HepG2 (cell line): ENCODE measurements at regions not wholly inside any gene's neighbourhood (a gene's known extent, or its start where the extent isn't known, plus 50 kb on each side); places are given as distances from the start of the nearest gene placed in this dataset.

ENCODE experiments used
- ATAC-seq: fragments of 200-7000 bp; cut with Tn5 transposase; 3 replicates; pipeline ENCODE4 v1.9.1; 2020; ENCODE audit warnings: mild to moderate bottlenecking, moderate library complexity
- BruUV-seq: library from RNA; stranded (reverse); fragments of 400-500 nt; replicated peaks from 2 replicates; lab custom pipeline; 2021; lab: Mats Ljungman, UMichigan
- CTCF ChIA-PET: fragments of 300-600 bp; formaldehyde crosslinking; extraction: SDS; loops from one replicate; lab custom pipeline; 2021; ENCODE audit warnings: low total read pairs, inconsistent platforms, low intra/inter-chr PET ratio; lab: Yijun Ruan, JAX
- POLR2A ChIA-PET: fragments of 350-600 bp; sonication (Branson Sonifier 250); formaldehyde crosslinking; loops from one replicate; lab custom pipeline; 2020; ENCODE audit warnings: antibody characterized with exemption, inconsistent platforms; lab: Yijun Ruan, JAX
- DNase-seq: peaks from one replicate; pipeline ENCODE4 v3.0.0-alpha.2; 2015; ENCODE audit warnings: low spot score
- FAIRE-seq: peaks from 3 replicates; lab custom pipeline; 2011; peaks lifted over from hg19 to GRCh38; lab: Jason Lieb, UNC
- H2AFZ ChIP-seq: one replicate; pipeline ENCODE4 v1.6.1; 2011; ENCODE audit warnings: low read length, inconsistent platforms
- H3K27ac ChIP-seq: fragments of 300-600 bp; 3 replicates; pipeline ENCODE4 v1.8.0; 2011; ENCODE audit warnings: mixed run types, mild to moderate bottlenecking, mixed read lengths, low read length, inconsistent platforms; ENCODE audit not compliant: insufficient read depth; ENCODE audit errors: extremely low read length
- H3K27me3 ChIP-seq, 2 experiments: fragments of 200-600 bp in 1 of 2; 2 replicates in 1 of 2; 3 replicates in 1 of 2; pipeline versions ENCODE4 v1.6.0 to v1.8.0; 2011; ENCODE audit warnings: low read length in 2 of 2, mild to moderate bottlenecking in 2 of 2, moderate library complexity in 2 of 2, inconsistent platforms in 1 of 2; ENCODE audit not compliant: insufficient read depth in 2 of 2, control insufficient read depth in 1 of 2
- H3K36me3 ChIP-seq, 2 experiments: fragments of 200-600 bp in 1 of 2; replicated peaks in 1 of 2; 2 replicates in 1 of 2; 3 replicates in 1 of 2; pipeline versions ENCODE4 v1.5.1 to v1.8.0; 2011; ENCODE audit warnings: low read length in 2 of 2, inconsistent platforms in 1 of 2; ENCODE audit not compliant: insufficient read depth in 2 of 2, control insufficient read depth in 1 of 2
- H3K4me1 ChIP-seq: 2 replicates; pipeline ENCODE4 v1.5.1; 2012; ENCODE audit warnings: low read length, inconsistent platforms; ENCODE audit not compliant: insufficient read depth
- H3K4me2 ChIP-seq: 2 replicates; pipeline ENCODE4 v1.6.0; 2011; ENCODE audit warnings: low read depth, low read length, inconsistent platforms
- H3K4me3 ChIP-seq, 3 experiments: fragments of 200-600 bp in 1 of 3; sonication (generic), shearing (Covaris generic) in 1 of 3; replicated peaks in 1 of 3; 2 replicates each; pipeline ENCODE4 v1.5.1; 2011 to 2016; ENCODE audit warnings: low read length in 3 of 3, inconsistent platforms in 2 of 3, low read depth in 2 of 3, mild to moderate bottlenecking in 2 of 3, control low read depth in 1 of 3, mixed read lengths in 1 of 3; ENCODE audit not compliant: insufficient read depth in 1 of 3
- H3K79me2 ChIP-seq: one replicate; pipeline ENCODE4 v1.6.1; 2011; ENCODE audit warnings: low read length, inconsistent platforms; ENCODE audit not compliant: insufficient read depth
- H3K9ac ChIP-seq: 2 replicates; pipeline ENCODE4 v1.6.0; 2011; ENCODE audit warnings: mild to moderate bottlenecking, low read depth, low read length, inconsistent platforms; ENCODE audit not compliant: insufficient read depth
- H3K9me3 ChIP-seq: 2 replicates; pipeline ENCODE4 v1.5.1; 2012; ENCODE audit warnings: mild to moderate bottlenecking, low read length
- H4K20me1 ChIP-seq: 2 replicates; pipeline ENCODE4 v1.6.0; 2011; ENCODE audit warnings: inconsistent platforms, mild to moderate bottlenecking, low read length, moderate library complexity; ENCODE audit not compliant: insufficient read depth
- CBFB ChIP-seq: sonication (generic); formaldehyde crosslinking; IDR thresholded peaks from 2 replicates; pipeline ENCODE4 v1.4.0; 2020; ENCODE audit warnings: missing genetic modification reagents
- PHF5A ChIP-seq: IDR thresholded peaks from one replicate; pipeline ENCODE4 v1.6.1; 2018; ENCODE audit warnings: low read depth, missing genetic modification reagents; ENCODE audit not compliant: unreplicated experiment
- SRF ChIP-seq: IDR thresholded peaks from 2 replicates; pipeline ENCODE4 v1.6.1; 2011; ENCODE audit warnings: mild to moderate bottlenecking, low read depth, low read length, moderate library complexity
- SUZ12 ChIP-seq: fragments of 150-350 bp; IDR thresholded peaks from 2 replicates; pipeline ENCODE4 v1.6.1; 2014; ENCODE audit warnings: low read depth, low read length
- ZNF225 ChIP-seq: sonication (generic); formaldehyde crosslinking; IDR thresholded peaks from 2 replicates; pipeline ENCODE4 v1.4.0; 2020; ENCODE audit warnings: mild to moderate bottlenecking, missing genetic modification reagents
- ZNF234 ChIP-seq: sonication (generic); formaldehyde crosslinking; conservative IDR thresholded peaks from 2 replicates; pipeline ENCODE4 v1.5.1; 2020; ENCODE audit warnings: mild to moderate bottlenecking, missing genetic modification reagents
- ZNF251 ChIP-seq: sonication (generic); formaldehyde crosslinking; IDR thresholded peaks from 2 replicates; pipeline ENCODE4 v1.9.0; 2021; ENCODE audit warnings: mild to moderate bottlenecking, missing genetic modification reagents
- ZNF460 ChIP-seq: sonication (generic); formaldehyde crosslinking; IDR thresholded peaks from 2 replicates; pipeline ENCODE4 v1.5.1; 2020; ENCODE audit warnings: missing genetic modification reagents, mild to moderate bottlenecking, borderline replicate concordance
- ZNF547 ChIP-seq: sonication (generic); formaldehyde crosslinking; IDR thresholded peaks from 2 replicates; pipeline ENCODE4 v1.5.1; 2020; ENCODE audit warnings: mild to moderate bottlenecking, missing genetic modification reagents
- ZNF724P ChIP-seq: sonication (generic); formaldehyde crosslinking; IDR thresholded peaks from 2 replicates; pipeline ENCODE4 v1.8.0; 2022; ENCODE audit warnings: missing genetic modification reagents, borderline replicate concordance
- ZSCAN25 ChIP-seq: sonication (generic); formaldehyde crosslinking; IDR thresholded peaks from 2 replicates; pipeline ENCODE4 v1.8.0; 2022; ENCODE audit warnings: mild to moderate bottlenecking, missing genetic modification reagents
- WGBS: methylation state at CpG from one replicate; pipeline ENCODE4 v1.1.6; 2017; ENCODE audit warnings: low lambda C conversion rate; 5-methylcytosine and 5-hydroxymethylcytosine counted together
- in situ Hi-C: cut with HindIII; loops from 2 replicates; pipeline ENCODE4 v1.10.0; 2017; ENCODE audit warnings: low pct_unique_long_range_greater_than_20kb; ENCODE audit not compliant: extremely low pct_ligation_motif_present
- intact Hi-C: fragments of 100-400 bp; cut with micrococcal nuclease; formaldehyde crosslinking; loops from one replicate; pipeline ENCODE4 v1.10.0; 2022; ENCODE audit not compliant: unreplicated experiment
- TF ChIP-seq, protein P1 (sequence below): IDR thresholded peaks from 2 replicates; pipeline ENCODE4 v1.6.1; 2016; ENCODE audit warnings: missing genetic modification reagents, missing compliant biosample characterization
- TF ChIP-seq, protein P2 (sequence below): sonication (generic); formaldehyde crosslinking; IDR thresholded peaks from 2 replicates; pipeline ENCODE4 v1.5.0; 2020; ENCODE audit warnings: mild to moderate bottlenecking, missing genetic modification reagents, borderline replicate concordance

DNA sequence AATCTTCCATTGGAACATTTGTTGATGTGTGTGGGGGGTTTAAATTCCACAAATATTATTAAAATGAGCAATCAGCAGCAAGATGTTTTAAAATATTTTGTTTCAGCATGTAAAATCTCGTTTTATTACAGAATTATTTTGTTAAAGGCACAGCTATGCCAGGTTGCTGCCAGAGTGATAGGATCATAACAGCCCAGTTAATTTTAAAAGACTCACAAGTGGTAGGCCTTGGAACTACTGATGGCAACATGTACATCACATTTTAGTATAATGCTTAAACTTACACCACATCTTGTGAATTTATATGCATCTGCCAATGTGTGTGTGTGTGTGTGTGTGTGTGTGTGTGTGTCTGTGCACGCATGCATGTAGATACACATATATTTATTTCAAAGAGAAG lies 97.8 kb upstream of the SPRY1 start:
- TF ChIP-seq ZNF251 (CRISPR knock-in tag) (no peak), ZNF460 (CRISPR knock-in tag) (no peak), ZNF724P (CRISPR knock-in tag) (no peak), SUZ12 (no peak), PHF5A (CRISPR knock-in tag) (no peak), SRF (no peak), ZSCAN25 (CRISPR knock-in tag) (no peak), ZNF547 (no peak), CBFB (CRISPR knock-in tag) (no peak), ZNF225 (CRISPR knock-in tag) (no peak), ZNF234 (CRISPR knock-in tag) (no peak)
- TF ChIP-seq, protein P1, sequence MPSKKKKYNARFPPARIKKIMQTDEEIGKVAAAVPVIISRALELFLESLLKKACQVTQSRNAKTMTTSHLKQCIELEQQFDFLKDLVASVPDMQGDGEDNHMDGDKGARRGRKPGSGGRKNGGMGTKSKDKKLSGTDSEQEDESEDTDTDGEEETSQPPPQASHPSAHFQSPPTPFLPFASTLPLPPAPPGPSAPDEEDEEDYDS, result no peak
- TF ChIP-seq, protein P2, sequence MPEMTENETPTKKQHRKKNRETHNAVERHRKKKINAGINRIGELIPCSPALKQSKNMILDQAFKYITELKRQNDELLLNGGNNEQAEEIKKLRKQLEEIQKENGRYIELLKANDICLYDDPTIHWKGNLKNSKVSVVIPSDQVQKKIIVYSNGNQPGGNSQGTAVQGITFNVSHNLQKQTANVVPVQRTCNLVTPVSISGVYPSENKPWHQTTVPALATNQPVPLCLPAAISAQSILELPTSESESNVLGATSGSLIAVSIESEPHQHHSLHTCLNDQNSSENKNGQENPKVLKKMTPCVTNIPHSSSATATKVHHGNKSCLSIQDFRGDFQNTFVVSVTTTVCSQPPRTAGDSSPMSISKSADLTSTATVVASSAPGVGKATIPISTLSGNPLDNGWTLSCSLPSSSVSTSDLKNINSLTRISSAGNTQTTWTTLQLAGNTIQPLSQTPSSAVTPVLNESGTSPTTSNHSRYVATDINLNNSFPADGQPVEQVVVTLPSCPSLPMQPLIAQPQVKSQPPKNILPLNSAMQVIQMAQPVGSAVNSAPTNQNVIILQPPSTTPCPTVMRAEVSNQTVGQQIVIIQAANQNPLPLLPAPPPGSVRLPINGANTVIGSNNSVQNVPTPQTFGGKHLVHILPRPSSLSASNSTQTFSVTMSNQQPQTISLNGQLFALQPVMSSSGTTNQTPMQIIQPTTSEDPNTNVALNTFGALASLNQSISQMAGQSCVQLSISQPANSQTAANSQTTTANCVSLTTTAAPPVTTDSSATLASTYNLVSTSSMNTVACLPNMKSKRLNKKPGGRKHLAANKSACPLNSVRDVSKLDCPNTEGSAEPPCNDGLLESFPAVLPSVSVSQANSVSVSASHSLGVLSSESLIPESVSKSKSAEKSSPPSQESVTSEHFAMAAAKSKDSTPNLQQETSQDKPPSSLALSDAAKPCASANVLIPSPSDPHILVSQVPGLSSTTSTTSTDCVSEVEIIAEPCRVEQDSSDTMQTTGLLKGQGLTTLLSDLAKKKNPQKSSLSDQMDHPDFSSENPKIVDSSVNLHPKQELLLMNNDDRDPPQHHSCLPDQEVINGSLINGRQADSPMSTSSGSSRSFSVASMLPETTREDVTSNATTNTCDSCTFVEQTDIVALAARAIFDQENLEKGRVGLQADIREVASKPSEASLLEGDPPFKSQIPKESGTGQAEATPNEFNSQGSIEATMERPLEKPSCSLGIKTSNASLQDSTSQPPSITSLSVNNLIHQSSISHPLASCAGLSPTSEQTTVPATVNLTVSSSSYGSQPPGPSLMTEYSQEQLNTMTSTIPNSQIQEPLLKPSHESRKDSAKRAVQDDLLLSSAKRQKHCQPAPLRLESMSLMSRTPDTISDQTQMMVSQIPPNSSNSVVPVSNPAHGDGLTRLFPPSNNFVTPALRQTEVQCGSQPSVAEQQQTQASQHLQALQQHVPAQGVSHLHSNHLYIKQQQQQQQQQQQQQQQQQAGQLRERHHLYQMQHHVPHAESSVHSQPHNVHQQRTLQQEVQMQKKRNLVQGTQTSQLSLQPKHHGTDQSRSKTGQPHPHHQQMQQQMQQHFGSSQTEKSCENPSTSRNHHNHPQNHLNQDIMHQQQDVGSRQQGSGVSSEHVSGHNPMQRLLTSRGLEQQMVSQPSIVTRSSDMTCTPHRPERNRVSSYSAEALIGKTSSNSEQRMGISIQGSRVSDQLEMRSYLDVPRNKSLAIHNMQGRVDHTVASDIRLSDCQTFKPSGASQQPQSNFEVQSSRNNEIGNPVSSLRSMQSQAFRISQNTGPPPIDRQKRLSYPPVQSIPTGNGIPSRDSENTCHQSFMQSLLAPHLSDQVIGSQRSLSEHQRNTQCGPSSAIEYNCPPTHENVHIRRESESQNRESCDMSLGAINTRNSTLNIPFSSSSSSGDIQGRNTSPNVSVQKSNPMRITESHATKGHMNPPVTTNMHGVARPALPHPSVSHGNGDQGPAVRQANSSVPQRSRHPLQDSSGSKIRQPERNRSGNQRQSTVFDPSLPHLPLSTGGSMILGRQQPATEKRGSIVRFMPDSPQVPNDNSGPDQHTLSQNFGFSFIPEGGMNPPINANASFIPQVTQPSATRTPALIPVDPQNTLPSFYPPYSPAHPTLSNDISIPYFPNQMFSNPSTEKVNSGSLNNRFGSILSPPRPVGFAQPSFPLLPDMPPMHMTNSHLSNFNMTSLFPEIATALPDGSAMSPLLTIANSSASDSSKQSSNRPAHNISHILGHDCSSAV (CRISPR knock-in tag), result no peak
- ATAC-seq (no peak), FAIRE-seq (no peak), DNase-seq (no peak)
- in situ Hi-C loops, result no loop called here
- no TSS peak for BruUV-seq
- no peak overlapping the region for H3K9ac ChIP-seq
- ChIA-PET POLR2A (no interaction called here), CTCF (no interaction called here)
- no peaks in the 10 kb centered on the region for H3K79me2 ChIP-seq
- no peaks in the 10 kb centered on the region for H3K27me3 ChIP-seq
- no peak overlapping the region for H2AFZ ChIP-seq
- no peaks in the 10 kb centered on the region for H3K9me3 ChIP-seq
- no peak overlapping the region for H3K4me3 ChIP-seq
- intact Hi-C loops, result no loop called here
- no peaks in the 10 kb centered on the region for H4K20me1 ChIP-seq
- no peaks in the 10 kb centered on the region for H3K4me1 ChIP-seq
- WGBS, result 89% methylated on average over 2 of the region's 2 CpGs
- no peak overlapping the region for H3K27ac ChIP-seq
- H3K4me2 ChIP-seq, result no peak overlapping the region
- no peaks in the 10 kb centered on the region for H3K36me3 ChIP-seq
